Stimulated activated naive CD8-positive, alpha-beta T cell treated with anti-CD3 and anti-CD28 coated beads, Interleukin-15, amount 100 ng/mL, for 72 hours (primary cell): ENCODE measurements at regions not wholly inside any gene's neighbourhood (a gene's known extent, or its start where the extent isn't known, plus 50 kb on each side); places are given as distances from the start of the nearest gene placed in this dataset.
A peak's percentile ranks its signal among the peaks of the same experiment; 100 is the strongest.
"Not testable (repeated sequence)": the region's sequence is repeated elsewhere in the genome, so short reads cannot be mapped to it uniquely, and the experiment has no call there.

ENCODE experiments used
- ATAC-seq: fragments of 150-1000 bp; cut with Tn5 transposase; 2 replicates; pipeline ENCODE4 v1.10.0; 2021; ENCODE audit warnings: mild to moderate bottlenecking, moderate library complexity
- DNase-seq, 2 donors: peaks; one replicate each; pipeline ENCODE4 v3.0.0; 2021 to 2022
- H3K27ac Mint-ChIP-seq, 2 donors: one replicate each; pipeline ENCODE4 v1.8.0; 2022; ENCODE audit warnings: mild to moderate bottlenecking in 2 of 2, mixed read lengths in 2 of 2, moderate library complexity in 2 of 2
- H3K27me3 Mint-ChIP-seq: one replicate; pipeline ENCODE4 v1.8.0; 2022; ENCODE audit warnings: mixed read lengths
- H3K4me1 Mint-ChIP-seq: one replicate; pipeline ENCODE4 v1.8.0; 2022; ENCODE audit warnings: mild to moderate bottlenecking, mixed read lengths
- H3K4me3 Mint-ChIP-seq, 2 donors: one replicate each; pipeline ENCODE4 v1.8.0; 2022; ENCODE audit warnings: mild to moderate bottlenecking in 2 of 2, mixed read lengths in 2 of 2, moderate library complexity in 1 of 2
- H3K9me3 Mint-ChIP-seq, 2 donors: one replicate each; pipeline ENCODE4 v1.8.0; 2022; ENCODE audit warnings: mixed read lengths in 2 of 2

DNA sequence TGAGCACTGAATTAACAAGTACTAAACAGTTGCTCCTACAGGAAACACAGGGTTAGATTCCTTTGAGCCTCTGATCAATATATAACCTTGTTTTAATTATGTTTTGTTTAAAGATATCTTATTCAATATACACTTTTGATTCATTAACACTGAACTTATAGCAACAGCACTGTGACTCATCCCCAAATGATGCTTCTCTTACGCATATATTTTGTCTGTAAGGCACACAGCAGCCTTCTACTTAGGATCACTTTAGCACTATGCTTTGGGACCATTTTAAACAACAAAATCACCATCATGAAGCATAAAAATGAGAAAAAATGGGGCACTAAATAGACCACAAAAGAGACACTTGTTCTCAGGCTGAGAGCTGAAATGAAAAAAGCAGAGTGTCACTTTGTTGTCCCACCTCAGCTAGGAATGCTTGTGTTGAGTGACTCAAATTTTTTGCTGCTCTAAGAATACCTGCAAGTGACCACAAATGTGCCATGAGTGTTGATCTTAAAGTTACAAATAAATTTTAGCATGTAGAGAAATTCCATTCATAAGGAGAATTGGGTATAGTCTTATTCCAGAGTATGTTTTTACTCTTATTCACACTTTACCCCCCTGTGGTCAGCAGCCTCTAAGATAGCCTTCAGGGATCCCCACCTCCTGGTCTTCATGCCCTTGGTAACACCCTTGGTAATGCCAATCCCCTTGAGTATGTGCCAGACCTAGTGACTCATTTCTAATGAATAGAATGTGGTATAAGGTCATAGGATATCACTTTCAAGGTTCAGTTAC is 252.7 kb upstream of the IL12B start:
- DNase-seq (no peak), ATAC-seq (no peak)
- Mint-ChIP-seq H3K9me3 (peaks cover 0 to 8% of the 10 kb centered on the region in 2 donors), H3K27ac (no peak overlapping the region), H3K27me3 (peaks cover 6% of the 10 kb centered on the region), H3K4me3 (no peak overlapping the region), H3K4me1 (no peaks in the 10 kb centered on the region)

DNA sequence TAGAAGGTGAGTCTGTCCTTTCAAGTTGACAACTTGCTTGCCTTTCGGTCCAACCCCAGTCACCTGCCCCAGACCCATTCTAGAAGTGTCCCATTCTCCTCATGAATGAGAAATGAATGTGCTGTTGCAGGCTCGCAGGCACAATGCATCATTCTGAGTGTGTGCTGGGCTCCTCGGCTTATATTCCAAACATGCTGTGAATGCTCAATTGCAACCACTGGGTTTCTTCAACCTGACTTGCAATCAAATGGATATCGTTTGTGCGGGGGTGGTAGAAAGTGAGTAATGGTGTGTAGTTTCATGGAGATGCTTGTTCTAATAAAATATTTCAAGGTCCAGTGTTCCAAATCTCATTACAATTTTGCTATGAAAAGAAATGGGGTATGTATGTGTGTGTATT is 256.6 kb upstream of the IL12B start:
- Mint-ChIP-seq H3K9me3 (peaks cover 0 to 8% of the 10 kb centered on the region in 2 donors), H3K4me1 (no peaks in the 10 kb centered on the region), H3K27ac (no peak overlapping the region), H3K27me3 (no peaks in the 10 kb centered on the region), H3K4me3 (no peak overlapping the region)
- DNase-seq (no peak), ATAC-seq (no peak)

DNA sequence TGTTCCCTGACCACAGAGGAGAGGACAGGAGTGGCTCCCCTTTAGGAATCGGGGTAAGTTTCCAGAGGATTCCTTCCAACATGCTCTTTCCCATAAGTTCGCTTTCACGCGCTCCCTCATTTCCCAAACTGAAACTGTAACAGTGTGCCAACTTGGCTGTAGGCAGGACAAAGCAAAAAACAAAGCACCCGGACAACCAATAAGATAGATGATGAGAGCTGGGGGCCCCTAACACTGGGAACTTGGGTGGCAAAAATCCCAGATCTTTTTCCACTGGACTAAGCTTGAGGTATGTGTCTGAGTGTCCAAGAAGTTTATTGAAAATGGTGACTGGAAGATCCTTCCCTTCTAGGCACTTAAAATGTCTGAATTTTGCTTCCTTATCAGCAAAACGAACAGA is 258.7 kb upstream of the IL12B start:
- Mint-ChIP-seq H3K27ac (no peak overlapping the region), H3K4me1 (no peaks in the 10 kb centered on the region), H3K4me3 (no peak overlapping the region), H3K27me3 (no peaks in the 10 kb centered on the region), H3K9me3 (no peaks in the 10 kb centered on the region)
- ATAC-seq = no peak
- no peak for DNase-seq

DNA sequence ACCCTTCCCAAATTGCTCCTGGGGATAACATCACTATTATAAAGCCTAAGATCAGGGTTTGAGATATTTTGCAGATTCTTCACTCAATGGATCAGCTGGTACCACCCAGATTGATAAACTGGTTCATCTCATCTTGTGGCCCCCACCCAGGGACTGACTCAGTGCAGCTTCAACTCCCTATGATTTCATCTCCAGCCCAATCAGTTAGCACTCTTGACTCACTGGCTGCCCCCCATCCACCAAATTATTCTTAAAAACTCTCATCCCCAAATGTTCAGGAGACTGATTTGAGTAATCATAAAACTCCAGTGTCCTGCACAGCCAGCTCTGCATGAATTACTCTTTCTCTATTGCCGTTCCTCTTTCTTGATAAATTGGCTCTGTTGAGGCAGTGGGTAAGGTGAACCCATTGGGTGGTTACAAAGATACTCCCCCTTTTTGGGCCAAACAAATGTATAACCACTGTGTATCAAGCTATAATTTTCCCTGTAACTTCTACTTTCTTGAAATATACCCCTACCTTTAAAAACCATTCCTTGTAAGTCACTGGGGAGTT is 263.3 kb upstream of the IL12B start:
- Mint-ChIP-seq H3K27ac (no peak overlapping the region), H3K4me1 (no peaks in the 10 kb centered on the region), H3K27me3 (no peaks in the 10 kb centered on the region), H3K4me3 (no peak overlapping the region), H3K9me3 (peaks cover 10 to 20% of the 10 kb centered on the region in 2 donors)
- DNase-seq = no peak
- ATAC-seq = no peak

DNA sequence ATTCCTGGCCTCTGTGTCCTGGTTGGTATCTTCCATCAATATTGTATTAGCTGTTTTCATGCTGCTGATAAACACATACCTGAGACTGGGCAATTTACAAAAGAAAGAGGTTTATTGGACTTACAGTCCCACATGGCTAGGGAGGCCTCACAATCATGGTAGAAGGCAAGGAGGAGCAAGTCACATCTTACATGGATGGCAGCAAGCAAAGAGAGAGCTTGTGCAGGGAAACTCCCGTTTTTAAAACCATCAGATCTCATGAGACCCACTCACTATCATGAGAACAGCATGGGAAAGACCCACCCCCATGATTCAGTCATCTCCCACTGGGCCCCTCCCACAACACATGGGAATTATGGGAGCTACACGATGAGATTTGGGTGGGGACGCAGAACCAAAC is 265.3 kb upstream of the IL12B start:
- H3K9me3 Mint-ChIP-seq = peaks cover 10 to 25% of the 10 kb centered on the region in 2 donors
- not testable (repeated sequence) for ATAC-seq, H3K4me1 Mint-ChIP-seq, H3K27ac Mint-ChIP-seq, H3K4me3 Mint-ChIP-seq, H3K27me3 Mint-ChIP-seq, DNase-seq

DNA sequence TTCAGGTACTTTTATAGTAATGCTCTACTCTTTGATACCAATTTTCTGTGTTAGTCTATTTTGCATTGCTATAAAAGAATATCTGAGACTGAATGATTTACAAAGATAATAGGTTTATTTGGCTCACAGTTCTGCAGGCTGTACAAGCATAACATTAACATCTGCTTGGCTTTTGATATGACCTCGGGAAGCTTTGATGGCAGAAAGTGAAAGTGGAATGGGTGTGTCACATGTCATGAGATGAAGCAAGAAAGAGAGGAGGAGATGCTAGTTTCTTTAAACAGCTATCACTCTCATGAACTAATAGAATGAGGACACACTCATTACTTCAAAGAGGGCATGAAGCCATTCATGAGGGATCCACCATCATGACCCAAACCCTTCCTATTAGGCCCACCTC is 270.9 kb upstream of the IL12B start:
- DNase-seq (no peak), ATAC-seq (no peak)
- Mint-ChIP-seq H3K4me1 (no peaks in the 10 kb centered on the region), H3K27me3 (no peaks in the 10 kb centered on the region), H3K27ac (no peak overlapping the region), H3K9me3 (peaks cover 8 to 23% of the 10 kb centered on the region in 2 donors), H3K4me3 (no peak overlapping the region)

DNA sequence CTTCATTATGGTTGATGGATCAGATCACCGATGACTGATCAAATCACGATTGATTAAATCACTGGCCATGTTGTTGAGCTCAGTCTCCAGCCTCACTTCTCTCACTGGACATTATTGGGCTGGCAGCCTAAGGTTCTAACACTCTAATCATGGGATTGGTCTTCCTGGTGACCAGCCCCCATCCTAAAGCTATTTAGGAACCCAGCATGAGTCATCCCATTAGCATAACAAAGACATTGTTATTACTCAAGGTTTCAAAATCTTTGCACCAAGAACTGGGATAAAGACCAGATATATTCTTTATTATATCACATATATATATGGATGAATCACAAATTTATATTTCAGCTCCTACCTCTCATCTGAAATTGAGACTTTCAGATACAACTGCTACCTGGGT is 272.1 kb upstream of the IL12B start:
- ATAC-seq (no peak), DNase-seq (no peak)
- no peak overlapping the region for H3K27ac Mint-ChIP-seq
- H3K4me1 Mint-ChIP-seq = no peaks in the 10 kb centered on the region
- no peaks in the 10 kb centered on the region for H3K27me3 Mint-ChIP-seq
- H3K4me3 Mint-ChIP-seq = no peak overlapping the region
- H3K9me3 Mint-ChIP-seq = peaks cover 4 to 18% of the 10 kb centered on the region in 2 donors

DNA sequence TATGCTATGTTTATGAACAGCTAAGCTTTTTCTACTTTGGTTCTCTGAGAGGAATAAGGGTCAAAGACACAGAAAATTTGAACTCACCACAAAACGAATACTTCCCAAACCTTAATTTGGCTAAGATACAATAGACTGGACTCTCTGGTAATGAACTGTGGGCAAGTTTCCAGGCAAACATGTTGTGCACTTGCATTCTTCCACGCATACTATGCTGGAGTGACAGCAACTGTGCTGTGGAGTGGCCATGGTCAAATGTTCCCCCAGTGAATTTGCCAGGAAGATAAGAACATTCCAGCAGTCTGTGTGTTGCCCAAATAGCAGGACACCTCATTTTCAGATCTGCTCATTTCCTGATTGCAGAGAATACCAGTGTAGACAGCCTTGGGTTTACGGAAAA is 275.3 kb upstream of the IL12B start:
- H3K9me3 Mint-ChIP-seq = peaks cover 4 to 12% of the 10 kb centered on the region in 2 donors
- no peaks in the 10 kb centered on the region for H3K27me3 Mint-ChIP-seq
- no peaks in the 10 kb centered on the region for H3K4me1 Mint-ChIP-seq
- no peak for DNase-seq
- no peak overlapping the region for H3K4me3 Mint-ChIP-seq
- H3K27ac Mint-ChIP-seq = no peak overlapping the region
- no peak for ATAC-seq

DNA sequence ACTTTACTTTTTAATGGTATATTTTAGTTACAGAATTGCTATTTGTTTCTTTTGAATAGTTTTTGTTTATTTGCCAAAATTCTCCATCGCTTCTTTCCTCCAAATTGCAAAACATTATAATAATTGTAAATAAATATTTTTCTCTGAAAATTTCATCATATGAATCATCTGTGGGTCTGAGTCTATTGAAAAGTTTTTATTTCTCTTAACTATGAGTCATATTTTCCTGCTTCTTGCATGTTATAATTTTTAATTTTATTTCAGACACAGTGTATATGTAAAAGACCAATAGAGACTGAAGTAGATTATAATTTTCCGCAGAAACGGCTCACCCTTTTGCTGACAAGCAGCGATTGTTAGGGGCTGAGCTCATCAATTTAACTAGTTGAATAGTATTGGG is 279.1 kb upstream of the IL12B start:
- Mint-ChIP-seq H3K9me3 (no peaks in the 10 kb centered on the region), H3K4me1 (peaks cover 8% of the 10 kb centered on the region), H3K4me3 (no peak overlapping the region), H3K27me3 (no peaks in the 10 kb centered on the region), H3K27ac (no peak overlapping the region)
- DNase-seq (no peak), ATAC-seq (no peak)

DNA sequence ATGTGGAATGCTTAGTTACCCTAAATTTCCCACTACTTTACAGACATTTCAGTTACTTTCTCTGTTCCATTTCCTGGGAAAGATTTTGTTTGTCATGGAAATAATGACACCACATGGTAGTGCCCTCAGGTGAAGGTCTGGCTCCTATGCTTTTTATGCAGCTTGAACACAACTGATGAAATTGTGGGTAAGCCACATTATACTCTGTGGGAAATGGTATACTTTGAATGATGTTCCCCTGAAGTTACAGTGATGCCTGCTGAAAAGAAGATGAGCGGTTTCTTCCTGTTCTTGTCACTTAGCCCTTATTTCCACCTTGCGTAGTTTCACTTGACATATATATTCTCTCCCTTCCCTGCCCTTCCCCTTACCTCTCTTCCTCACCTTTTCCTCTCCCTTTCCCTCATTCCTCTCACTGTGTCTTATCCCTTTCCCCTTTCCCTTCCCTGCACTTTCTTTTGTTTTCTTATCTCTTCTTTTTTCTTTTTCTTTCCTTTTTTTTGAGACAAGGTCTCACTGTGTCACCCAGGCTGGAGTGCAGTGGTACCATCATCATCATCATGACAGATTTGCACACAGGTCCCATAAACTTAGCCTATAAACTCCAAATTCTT is 280.8 kb upstream of the IL12B start:
- Mint-ChIP-seq H3K4me1 (peaks cover 8% of the 10 kb centered on the region), H3K27ac (peak overlapping the region in 1 of 2 donors; percentile 64), H3K4me3 (no peak overlapping the region), H3K9me3 (no peaks in the 10 kb centered on the region), H3K27me3 (no peaks in the 10 kb centered on the region)
- no peak for DNase-seq
- ATAC-seq = no peak

DNA sequence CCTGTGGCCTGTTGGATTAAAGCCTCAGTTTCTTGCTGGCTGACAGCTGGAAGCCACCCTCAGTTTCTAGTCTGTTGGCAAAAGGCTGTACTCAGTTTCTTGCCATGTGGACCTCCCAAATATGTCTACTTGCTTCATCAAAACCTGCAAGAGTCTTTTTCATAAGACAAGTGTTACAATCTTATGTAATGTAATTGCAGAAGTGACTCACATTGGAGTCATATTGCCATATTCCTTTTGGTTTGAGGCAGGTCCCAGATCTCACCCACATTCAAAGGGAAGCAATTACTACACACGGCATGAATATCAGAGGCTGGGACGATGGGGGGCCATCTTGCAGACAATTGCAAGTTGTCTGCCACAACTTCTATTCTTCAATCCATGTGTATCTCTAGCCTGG is 286.7 kb upstream of the IL12B start:
- no peak for DNase-seq
- Mint-ChIP-seq H3K9me3 (peaks cover 4 to 13% of the 10 kb centered on the region in 2 donors), H3K27me3 (no peaks in the 10 kb centered on the region), H3K4me1 (no peaks in the 10 kb centered on the region), H3K27ac (no peak overlapping the region), H3K4me3 (no peak overlapping the region)
- no peak for ATAC-seq

DNA sequence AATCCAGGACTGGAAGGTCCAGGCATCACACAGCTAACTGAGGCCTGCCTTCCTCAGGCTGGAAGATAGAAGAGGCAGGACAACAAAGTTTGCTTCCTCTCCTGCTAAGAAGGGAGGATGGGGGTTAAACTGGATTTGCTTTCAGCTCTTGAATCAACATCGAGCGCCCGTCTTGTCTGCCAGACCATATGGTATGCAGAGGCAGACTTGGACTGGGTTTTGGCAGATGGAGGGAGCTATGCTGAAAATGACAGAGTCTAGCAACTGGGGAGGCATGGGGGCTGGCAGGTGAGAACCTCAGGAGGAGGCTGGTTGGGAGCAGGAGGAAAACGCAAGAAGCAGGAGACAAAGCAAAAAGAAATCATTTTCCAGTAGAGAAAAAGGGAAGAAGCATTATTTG is 289.5 kb upstream of the IL12B start:
- DNase-seq (no peak), ATAC-seq (no peak)
- peaks cover 7 to 34% of the 10 kb centered on the region in 2 donors for H3K9me3 Mint-ChIP-seq
- H3K4me3 Mint-ChIP-seq = no peak overlapping the region
- H3K27ac Mint-ChIP-seq = no peak overlapping the region
- H3K27me3 Mint-ChIP-seq = peaks cover 6% of the 10 kb centered on the region
- H3K4me1 Mint-ChIP-seq = no peaks in the 10 kb centered on the region

DNA sequence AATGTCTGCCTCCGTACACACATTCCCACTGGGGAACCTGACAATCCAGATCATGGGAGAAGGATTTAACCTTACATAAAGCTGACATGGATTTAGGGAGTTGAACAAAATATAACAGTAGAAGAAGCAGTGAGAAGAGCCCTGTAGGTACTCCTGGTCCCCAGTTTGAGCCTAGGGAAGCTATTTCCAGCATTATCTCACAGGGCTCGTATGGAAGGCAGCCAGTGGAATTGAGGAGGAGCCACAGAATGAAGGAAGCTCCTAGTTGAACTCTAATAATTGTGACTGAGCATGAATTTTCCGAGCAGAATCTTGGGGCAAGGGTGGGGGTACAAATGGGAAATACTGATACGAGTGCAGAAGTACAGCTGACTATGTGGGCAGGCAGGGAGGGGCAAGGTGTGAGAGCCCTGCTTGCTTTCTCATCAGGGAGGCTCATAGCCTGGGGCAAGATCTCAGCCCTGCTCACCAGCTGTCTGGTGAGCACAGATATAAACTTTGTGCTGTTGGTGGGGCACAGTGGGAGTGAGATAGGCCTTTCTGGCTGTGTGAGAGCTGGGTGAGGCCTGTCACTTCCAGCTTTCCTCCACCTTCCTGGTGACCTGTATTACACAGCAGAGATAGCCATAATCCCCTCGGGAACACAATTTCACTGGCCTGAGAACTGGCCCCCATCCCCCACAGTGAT is 290.7 kb upstream of the IL12B start:
- H3K27me3 Mint-ChIP-seq = peaks cover 11% of the 10 kb centered on the region
- H3K4me1 Mint-ChIP-seq = no peaks in the 10 kb centered on the region
- no peak for ATAC-seq
- no peak for DNase-seq
- H3K4me3 Mint-ChIP-seq = no peak overlapping the region
- H3K9me3 Mint-ChIP-seq = peaks cover 7 to 39% of the 10 kb centered on the region in 2 donors
- peak overlapping the region in 1 of 2 donors; percentile 48 for H3K27ac Mint-ChIP-seq

DNA sequence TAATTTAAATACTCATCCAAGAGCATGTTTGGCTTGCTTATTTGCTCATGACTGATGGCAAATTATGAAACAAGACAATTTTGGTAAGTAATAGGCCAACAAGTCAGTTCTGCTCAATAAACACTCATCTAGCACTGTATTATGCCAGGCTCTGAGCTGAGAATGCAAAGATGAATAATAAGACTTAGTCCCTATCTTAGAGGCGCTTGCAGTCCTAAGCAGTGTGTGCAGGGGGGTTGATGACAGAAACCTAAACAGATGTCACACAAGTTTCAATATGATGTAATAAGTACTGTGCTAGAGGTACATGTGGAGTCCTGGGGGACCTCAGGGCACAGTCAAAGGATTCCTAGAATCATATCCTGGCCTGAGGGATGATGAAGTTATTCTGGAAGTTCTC is 287.6 kb upstream of the ADRA1B start:
- DNase-seq (no peak), ATAC-seq (no peak)
- Mint-ChIP-seq H3K9me3 (peaks cover 0 to 10% of the 10 kb centered on the region in 2 donors), H3K4me3 (no peak overlapping the region), H3K27ac (no peak overlapping the region), H3K27me3 (peaks cover 24% of the 10 kb centered on the region), H3K4me1 (no peaks in the 10 kb centered on the region)

DNA sequence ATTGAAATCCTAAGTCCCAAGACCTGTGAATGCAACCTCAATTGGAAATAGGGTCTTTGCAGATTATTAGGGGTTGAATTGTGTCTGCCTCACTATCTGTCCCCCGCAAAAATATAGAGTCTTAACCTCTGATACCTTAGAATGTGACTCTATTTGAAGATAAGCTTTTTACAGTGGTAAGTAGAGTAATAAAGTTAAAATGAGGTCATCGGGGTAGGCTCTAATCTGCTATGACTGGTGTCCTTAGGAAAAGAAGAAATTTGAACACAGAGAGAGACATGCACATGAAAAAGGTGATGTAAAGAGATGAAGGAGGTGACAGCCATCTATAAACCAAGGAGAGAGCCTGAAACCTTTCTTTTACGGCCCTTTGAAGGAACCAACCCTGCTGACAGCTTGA is 287.1 kb upstream of the ADRA1B start:
- H3K27ac Mint-ChIP-seq = no peak overlapping the region
- H3K27me3 Mint-ChIP-seq = peaks cover 29% of the 10 kb centered on the region
- H3K9me3 Mint-ChIP-seq = peaks cover 0 to 10% of the 10 kb centered on the region in 2 donors
- no peak for DNase-seq
- H3K4me1 Mint-ChIP-seq = no peaks in the 10 kb centered on the region
- ATAC-seq = no peak
- no peak overlapping the region for H3K4me3 Mint-ChIP-seq

DNA sequence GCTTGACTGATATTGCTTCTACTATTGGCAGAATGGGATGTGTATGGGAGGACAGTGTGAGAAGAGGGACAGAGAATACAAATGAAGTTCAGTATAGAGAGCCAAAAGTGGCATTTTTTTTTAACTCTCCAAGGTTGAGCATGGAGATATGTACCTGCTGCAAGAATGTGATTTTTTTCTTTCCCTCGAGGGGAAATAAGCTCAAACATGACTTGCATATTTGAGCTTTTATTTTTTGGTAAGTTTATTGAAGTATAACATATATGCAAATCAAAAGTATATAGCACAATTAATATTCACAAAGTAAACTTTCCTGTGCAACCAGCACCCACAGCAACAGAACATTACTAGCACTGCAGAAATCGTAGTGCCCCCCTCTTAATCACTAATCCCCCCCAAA is 285.7 kb upstream of the ADRA1B start:
- Mint-ChIP-seq H3K4me3 (no peak overlapping the region), H3K27ac (no peak overlapping the region), H3K9me3 (no peaks in the 10 kb centered on the region), H3K4me1 (no peaks in the 10 kb centered on the region), H3K27me3 (peaks cover 21% of the 10 kb centered on the region)
- DNase-seq (no peak), ATAC-seq (no peak)
